HepG2 (cell line): ENCODE measurements at regions not wholly inside any gene's neighbourhood (a gene's known extent, or its start where the extent isn't known, plus 50 kb on each side); places are given as distances from the start of the nearest gene placed in this dataset.

Experiments
- ATAC-seq: fragments of 200-7000 bp; cut with Tn5 transposase; 3 replicates; pipeline ENCODE4 v1.9.1; 2020; ENCODE audit warnings: mild to moderate bottlenecking, moderate library complexity
- BruUV-seq: library from RNA; stranded (reverse); fragments of 400-500 nt; replicated peaks from 2 replicates; lab custom pipeline; 2021; lab: Mats Ljungman, UMichigan
- CTCF ChIA-PET: fragments of 300-600 bp; formaldehyde crosslinking; extraction: SDS; loops from one replicate; lab custom pipeline; 2021; ENCODE audit warnings: low total read pairs, inconsistent platforms, low intra/inter-chr PET ratio; lab: Yijun Ruan, JAX
- POLR2A ChIA-PET: fragments of 350-600 bp; sonication (Branson Sonifier 250); formaldehyde crosslinking; loops from one replicate; lab custom pipeline; 2020; ENCODE audit warnings: antibody characterized with exemption, inconsistent platforms; lab: Yijun Ruan, JAX
- DNase-seq: peaks from one replicate; pipeline ENCODE4 v3.0.0-alpha.2; 2015; ENCODE audit warnings: low spot score
- FAIRE-seq: peaks from 3 replicates; lab custom pipeline; 2011; peaks lifted over from hg19 to GRCh38; lab: Jason Lieb, UNC
- H2AFZ ChIP-seq: one replicate; pipeline ENCODE4 v1.6.1; 2011; ENCODE audit warnings: low read length, inconsistent platforms
- H3K27ac ChIP-seq: fragments of 300-600 bp; 3 replicates; pipeline ENCODE4 v1.8.0; 2011; ENCODE audit warnings: mixed run types, mild to moderate bottlenecking, mixed read lengths, low read length, inconsistent platforms; ENCODE audit not compliant: insufficient read depth; ENCODE audit errors: extremely low read length
- H3K27me3 ChIP-seq, 2 experiments: fragments of 200-600 bp in 1 of 2; 2 replicates in 1 of 2; 3 replicates in 1 of 2; pipeline versions ENCODE4 v1.6.0 to v1.8.0; 2011; ENCODE audit warnings: low read length in 2 of 2, mild to moderate bottlenecking in 2 of 2, moderate library complexity in 2 of 2, inconsistent platforms in 1 of 2; ENCODE audit not compliant: insufficient read depth in 2 of 2, control insufficient read depth in 1 of 2
- H3K36me3 ChIP-seq, 2 experiments: fragments of 200-600 bp in 1 of 2; replicated peaks in 1 of 2; 2 replicates in 1 of 2; 3 replicates in 1 of 2; pipeline versions ENCODE4 v1.5.1 to v1.8.0; 2011; ENCODE audit warnings: low read length in 2 of 2, inconsistent platforms in 1 of 2; ENCODE audit not compliant: insufficient read depth in 2 of 2, control insufficient read depth in 1 of 2
- H3K4me1 ChIP-seq: 2 replicates; pipeline ENCODE4 v1.5.1; 2012; ENCODE audit warnings: low read length, inconsistent platforms; ENCODE audit not compliant: insufficient read depth
- H3K4me2 ChIP-seq: 2 replicates; pipeline ENCODE4 v1.6.0; 2011; ENCODE audit warnings: low read depth, low read length, inconsistent platforms
- H3K4me3 ChIP-seq, 3 experiments: fragments of 200-600 bp in 1 of 3; sonication (generic), shearing (Covaris generic) in 1 of 3; replicated peaks in 1 of 3; 2 replicates each; pipeline ENCODE4 v1.5.1; 2011 to 2016; ENCODE audit warnings: low read length in 3 of 3, inconsistent platforms in 2 of 3, low read depth in 2 of 3, mild to moderate bottlenecking in 2 of 3, control low read depth in 1 of 3, mixed read lengths in 1 of 3; ENCODE audit not compliant: insufficient read depth in 1 of 3
- H3K79me2 ChIP-seq: one replicate; pipeline ENCODE4 v1.6.1; 2011; ENCODE audit warnings: low read length, inconsistent platforms; ENCODE audit not compliant: insufficient read depth
- H3K9ac ChIP-seq: 2 replicates; pipeline ENCODE4 v1.6.0; 2011; ENCODE audit warnings: mild to moderate bottlenecking, low read depth, low read length, inconsistent platforms; ENCODE audit not compliant: insufficient read depth
- H3K9me3 ChIP-seq: 2 replicates; pipeline ENCODE4 v1.5.1; 2012; ENCODE audit warnings: mild to moderate bottlenecking, low read length
- H4K20me1 ChIP-seq: 2 replicates; pipeline ENCODE4 v1.6.0; 2011; ENCODE audit warnings: inconsistent platforms, mild to moderate bottlenecking, low read length, moderate library complexity; ENCODE audit not compliant: insufficient read depth
- FOXK2 ChIP-seq: fragments of 450-650 bp; IDR thresholded peaks from 2 replicates; pipeline ENCODE4 v1.6.1; 2016
- JUND ChIP-seq: sonication (generic); formaldehyde crosslinking; IDR thresholded peaks from 2 replicates; pipeline ENCODE4 v1.8.0; 2022; ENCODE audit warnings: mild to moderate bottlenecking, missing genetic modification reagents
- MED13 ChIP-seq: sonication (generic); formaldehyde crosslinking; IDR thresholded peaks from 2 replicates; pipeline ENCODE4 v1.5.0; 2020; ENCODE audit warnings: missing genetic modification reagents
- MEIS2 ChIP-seq: sonication (generic); formaldehyde crosslinking; IDR thresholded peaks from 2 replicates; pipeline ENCODE4 v1.9.0; 2021; ENCODE audit warnings: mild to moderate bottlenecking, missing genetic modification reagents
- PHF8 ChIP-seq: sonication (generic); formaldehyde crosslinking; IDR thresholded peaks from 2 replicates; pipeline ENCODE4 v1.5.0; 2020; ENCODE audit warnings: missing genetic modification reagents
- SNRNP70 ChIP-seq: fragments of 200-400 bp; formaldehyde crosslinking; IDR thresholded peaks from 2 replicates; pipeline ENCODE4 v1.6.1; 2017; ENCODE audit warnings: mild to moderate bottlenecking, low read depth, low read length, moderate library complexity
- TEAD3 ChIP-seq: optimal IDR thresholded peaks from 2 replicates; pipeline ENCODE3; 2016; ENCODE audit warnings: borderline replicate concordance
- ZBTB26 ChIP-seq: IDR thresholded peaks from 2 replicates; pipeline ENCODE4 v1.6.1; 2016; ENCODE audit warnings: missing compliant biosample characterization, missing genetic modification reagents, borderline replicate concordance
- ZBTB7B ChIP-seq: sonication (generic); formaldehyde crosslinking; IDR thresholded peaks from 2 replicates; pipeline ENCODE4 v1.4.0; 2020; ENCODE audit warnings: missing genetic modification reagents
- ZFP62 ChIP-seq: sonication (generic); formaldehyde crosslinking; IDR thresholded peaks from 2 replicates; pipeline ENCODE4 v1.4.0; 2020; ENCODE audit warnings: missing genetic modification reagents
- ZNF704 ChIP-seq: sonication (generic); formaldehyde crosslinking; IDR thresholded peaks from 2 replicates; pipeline ENCODE4 v1.8.1; 2023; ENCODE audit warnings: mild to moderate bottlenecking, inconsistent platforms, moderate library complexity, missing genetic modification reagents, borderline replicate concordance
- WGBS: methylation state at CpG from one replicate; pipeline ENCODE4 v1.1.6; 2017; ENCODE audit warnings: low lambda C conversion rate; 5-methylcytosine and 5-hydroxymethylcytosine counted together
- in situ Hi-C: cut with HindIII; loops from 2 replicates; pipeline ENCODE4 v1.10.0; 2017; ENCODE audit warnings: low pct_unique_long_range_greater_than_20kb; ENCODE audit not compliant: extremely low pct_ligation_motif_present
- intact Hi-C: fragments of 100-400 bp; cut with micrococcal nuclease; formaldehyde crosslinking; loops from one replicate; pipeline ENCODE4 v1.10.0; 2022; ENCODE audit not compliant: unreplicated experiment
- TF ChIP-seq, protein P1 (sequence below): sonication (generic); formaldehyde crosslinking; conservative IDR thresholded peaks from 2 replicates; pipeline ENCODE4 v1.5.0; 2020; ENCODE audit warnings: missing genetic modification reagents
- TF ChIP-seq, protein P2 (sequence below): sonication (generic); formaldehyde crosslinking; IDR thresholded peaks from 2 replicates; pipeline ENCODE4 v1.5.0; 2020; ENCODE audit warnings: missing genetic modification reagents, mild to moderate bottlenecking, borderline replicate concordance
- TF ChIP-seq, protein P3 (sequence below): sonication (generic); formaldehyde crosslinking; conservative IDR thresholded peaks from 2 replicates; pipeline ENCODE4 v1.8.1; 2023; ENCODE audit warnings: missing genetic modification reagents
- TF ChIP-seq, protein P4 (sequence below): sonication (generic); formaldehyde crosslinking; IDR thresholded peaks from 2 replicates; pipeline ENCODE4 v1.8.1; 2023; ENCODE audit warnings: mild to moderate bottlenecking, missing genetic modification reagents, borderline replicate concordance

GRCh38 chr12:88642675-88643431, 62.6 kb upstream of the KITLG start:
- in situ Hi-C loops (no loop called here), intact Hi-C loops (no loop called here)
- Histone ChIP-seq H3K27me3 (no peaks in the 10 kb centered on the region), H3K4me1 (no peaks in the 10 kb centered on the region), H4K20me1 (no peaks in the 10 kb centered on the region), H3K9me3 (no peaks in the 10 kb centered on the region), H3K4me3 (no peak overlapping the region)
- DNase-seq (no peak), FAIRE-seq (no peak)
- CTCF ChIA-PET = no interaction called here
- TF ChIP-seq FOXK2 = no peak
- TF ChIP-seq MED13 (CRISPR knock-in tag) = no peak
- TF ChIP-seq, protein P1, sequence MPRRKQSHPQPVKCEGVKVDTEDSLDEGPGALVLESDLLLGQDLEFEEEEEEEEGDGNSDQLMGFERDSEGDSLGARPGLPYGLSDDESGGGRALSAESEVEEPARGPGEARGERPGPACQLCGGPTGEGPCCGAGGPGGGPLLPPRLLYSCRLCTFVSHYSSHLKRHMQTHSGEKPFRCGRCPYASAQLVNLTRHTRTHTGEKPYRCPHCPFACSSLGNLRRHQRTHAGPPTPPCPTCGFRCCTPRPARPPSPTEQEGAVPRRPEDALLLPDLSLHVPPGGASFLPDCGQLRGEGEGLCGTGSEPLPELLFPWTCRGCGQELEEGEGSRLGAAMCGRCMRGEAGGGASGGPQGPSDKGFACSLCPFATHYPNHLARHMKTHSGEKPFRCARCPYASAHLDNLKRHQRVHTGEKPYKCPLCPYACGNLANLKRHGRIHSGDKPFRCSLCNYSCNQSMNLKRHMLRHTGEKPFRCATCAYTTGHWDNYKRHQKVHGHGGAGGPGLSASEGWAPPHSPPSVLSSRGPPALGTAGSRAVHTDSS (CRISPR knock-in tag) = no peak
- TF ChIP-seq ZFP62 (CRISPR knock-in tag) = no peak
- TF ChIP-seq, protein P2, sequence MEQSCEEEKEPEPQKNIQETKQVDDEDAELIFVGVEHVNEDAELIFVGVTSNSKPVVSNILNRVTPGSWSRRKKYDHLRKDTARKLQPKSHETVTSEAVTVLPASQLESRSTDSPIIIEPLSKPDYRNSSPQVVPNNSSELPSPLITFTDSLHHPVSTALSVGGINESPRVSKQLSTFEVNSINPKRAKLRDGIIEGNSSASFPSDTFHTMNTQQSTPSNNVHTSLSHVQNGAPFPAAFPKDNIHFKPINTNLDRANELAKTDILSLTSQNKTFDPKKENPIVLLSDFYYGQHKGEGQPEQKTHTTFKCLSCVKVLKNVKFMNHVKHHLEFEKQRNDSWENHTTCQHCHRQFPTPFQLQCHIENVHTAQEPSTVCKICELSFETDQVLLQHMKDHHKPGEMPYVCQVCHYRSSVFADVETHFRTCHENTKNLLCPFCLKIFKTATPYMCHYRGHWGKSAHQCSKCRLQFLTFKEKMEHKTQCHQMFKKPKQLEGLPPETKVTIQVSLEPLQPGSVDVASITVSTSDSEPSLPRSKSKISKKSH (CRISPR knock-in tag) = no peak
- TF ChIP-seq TEAD3 = no peak
- TF ChIP-seq PHF8 (CRISPR knock-in tag) = no peak
- TF ChIP-seq MEIS2 = no peak
- TF ChIP-seq ZNF704 = no peak
- TF ChIP-seq JUND (CRISPR knock-in tag) = no peak
- TF ChIP-seq ZBTB26 (CRISPR knock-in tag) = no peak
- TF ChIP-seq, protein P3, sequence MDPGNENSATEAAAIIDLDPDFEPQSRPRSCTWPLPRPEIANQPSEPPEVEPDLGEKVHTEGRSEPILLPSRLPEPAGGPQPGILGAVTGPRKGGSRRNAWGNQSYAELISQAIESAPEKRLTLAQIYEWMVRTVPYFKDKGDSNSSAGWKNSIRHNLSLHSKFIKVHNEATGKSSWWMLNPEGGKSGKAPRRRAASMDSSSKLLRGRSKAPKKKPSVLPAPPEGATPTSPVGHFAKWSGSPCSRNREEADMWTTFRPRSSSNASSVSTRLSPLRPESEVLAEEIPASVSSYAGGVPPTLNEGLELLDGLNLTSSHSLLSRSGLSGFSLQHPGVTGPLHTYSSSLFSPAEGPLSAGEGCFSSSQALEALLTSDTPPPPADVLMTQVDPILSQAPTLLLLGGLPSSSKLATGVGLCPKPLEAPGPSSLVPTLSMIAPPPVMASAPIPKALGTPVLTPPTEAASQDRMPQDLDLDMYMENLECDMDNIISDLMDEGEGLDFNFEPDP (CRISPR knock-in tag) = no peak
- TF ChIP-seq, protein P4, sequence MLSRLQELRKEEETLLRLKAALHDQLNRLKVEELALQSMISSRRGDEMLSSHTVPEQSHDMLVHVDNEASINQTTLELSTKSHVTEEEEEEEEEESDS = no peak
- TF ChIP-seq SNRNP70 = no peak
- TF ChIP-seq ZBTB7B (CRISPR knock-in tag) = no peak
- TF ChIP-seq, all 625 proteins: peak for 0
- Histone ChIP-seq H3K27ac (no peak overlapping the region), H3K9ac (no peak overlapping the region), H2AFZ (no peak overlapping the region), H3K4me2 (no peak overlapping the region), H3K79me2 (no peaks in the 10 kb centered on the region), H3K36me3 (no peaks in the 10 kb centered on the region)
- ATAC-seq = no peak
- POLR2A ChIA-PET = no interaction called here
- 3% methylated on average over 1 of the region's 1 CpG for WGBS
- no TSS peak for BruUV-seq
